ENCODE measurements at regions not wholly inside any gene's neighbourhood (a gene's known extent, or its start where the extent isn't known, plus 50 kb on each side); places are given as distances from the start of the nearest gene placed in this dataset.

- Histone ChIP-seq H3K27ac (no peak overlapping the region), H2AFZ (replicated peaks) (no peak overlapping the region), H3K4me3 (no peak overlapping the region), H3K36me3 (no peaks in the 10 kb centered on the region), H3K4me1 (no peaks in the 10 kb centered on the region), H3F3A (ENCODE audit: low read depth) (no peaks in the 10 kb centered on the region), H3K79me2 (ENCODE audit: low read depth) (no peaks in the 10 kb centered on the region), H3K27me3 (peaks cover 27% of the 10 kb centered on the region), H3K4me2 (no peak overlapping the region), H4K20me1 (ENCODE audit: low read depth) (no peaks in the 10 kb centered on the region), H3K9me3 (ENCODE audit: low read depth) (no peaks in the 10 kb centered on the region), H3K9ac (no peak overlapping the region)
- no peak for DNase-seq (ENCODE audit: low spot score)
- Mint-ChIP-seq H3K27me3 (ENCODE audit: insufficient read depth, low read depth) (peaks cover 17% of the 10 kb centered on the region), H3K27ac (peak overlapping the region; percentile 69), H3K9me3 (peaks cover 4% of the 10 kb centered on the region), H3K4me3 (no peak overlapping the region), H3K36me3 (no peaks in the 10 kb centered on the region), H3K4me1 (peaks cover 2% of the 10 kb centered on the region)
- no peak for TF ChIP-seq EZH2 (IDR thresholded peaks at IDR 0.05)
- TF ChIP-seq CTCF (IDR thresholded peaks at IDR 0.05): no peak
- no peak for TF ChIP-seq EZH2phosphoT487 (IDR thresholded peaks at IDR 0.05)
Observed at GRCh38 chr13:111541345-111541744, 220.9 kb downstream of the TEX29 start.

- DNase-seq (ENCODE audit: low spot score): no peak
- H3F3A ChIP-seq (ENCODE audit: low read depth): no peaks in the 10 kb centered on the region
- H3K9me3 Mint-ChIP-seq: peaks cover 5% of the 10 kb centered on the region
- no peaks in the 10 kb centered on the region for H3K9me3 ChIP-seq (ENCODE audit: low read depth)
- H3K27me3 ChIP-seq: peaks cover 21% of the 10 kb centered on the region
- peak overlapping the region; percentile 69 for H3K27ac Mint-ChIP-seq
- peaks cover 15% of the 10 kb centered on the region for H3K27me3 Mint-ChIP-seq (ENCODE audit: insufficient read depth, low read depth)
- no peak for TF ChIP-seq EZH2phosphoT487 (IDR thresholded peaks at IDR 0.05)
- TF ChIP-seq EZH2 (IDR thresholded peaks at IDR 0.05): no peak
- no peak for TF ChIP-seq CTCF (IDR thresholded peaks at IDR 0.05)
- H3K79me2 ChIP-seq (ENCODE audit: low read depth): no peaks in the 10 kb centered on the region
- H3K36me3 ChIP-seq: no peaks in the 10 kb centered on the region
- H3K4me1 Mint-ChIP-seq: no peaks in the 10 kb centered on the region
- H2AFZ ChIP-seq (replicated peaks): no peak overlapping the region
- H3K4me1 ChIP-seq: no peaks in the 10 kb centered on the region
- H4K20me1 ChIP-seq (ENCODE audit: low read depth): no peaks in the 10 kb centered on the region
- H3K36me3 Mint-ChIP-seq: no peaks in the 10 kb centered on the region
- H3K9ac ChIP-seq: no peak overlapping the region
- no peak overlapping the region for H3K27ac ChIP-seq
- H3K4me2 ChIP-seq: no peak overlapping the region
- H3K4me3 Mint-ChIP-seq: no peak overlapping the region
- no peak overlapping the region for H3K4me3 ChIP-seq
Observed at GRCh38 chr13:111541752-111542529, 221.5 kb downstream of the TEX29 start.

GRCh38 chr13:111542530-111543341 is 222.3 kb downstream of the TEX29 start:
- no peaks in the 10 kb centered on the region for H3K79me2 ChIP-seq (ENCODE audit: low read depth)
- no peaks in the 10 kb centered on the region for H3K36me3 ChIP-seq
- H3K4me3 Mint-ChIP-seq: no peak overlapping the region
- no peak overlapping the region for H3K4me2 ChIP-seq
- H3K4me1 Mint-ChIP-seq: no peaks in the 10 kb centered on the region
- peaks cover 13% of the 10 kb centered on the region for H3K27me3 ChIP-seq
- H3K9me3 Mint-ChIP-seq: peaks cover 6% of the 10 kb centered on the region
- H3K27me3 Mint-ChIP-seq (ENCODE audit: insufficient read depth, low read depth): peaks cover 10% of the 10 kb centered on the region
- no peak for DNase-seq (ENCODE audit: low spot score)
- TF ChIP-seq EZH2phosphoT487 (IDR thresholded peaks at IDR 0.05) (no peak), CTCF (IDR thresholded peaks at IDR 0.05) (no peak), EZH2 (IDR thresholded peaks at IDR 0.05) (no peak)
- no peak overlapping the region for H3K27ac ChIP-seq
- no peak overlapping the region for H3K4me3 ChIP-seq
- H3F3A ChIP-seq (ENCODE audit: low read depth): no peaks in the 10 kb centered on the region
- peak overlapping the region; percentile 54 for H3K27ac Mint-ChIP-seq
- H2AFZ ChIP-seq (replicated peaks): no peak overlapping the region
- no peaks in the 10 kb centered on the region for H3K4me1 ChIP-seq
- H3K9me3 ChIP-seq (ENCODE audit: low read depth): no peaks in the 10 kb centered on the region
- no peaks in the 10 kb centered on the region for H4K20me1 ChIP-seq (ENCODE audit: low read depth)
- no peak overlapping the region for H3K9ac ChIP-seq
- no peaks in the 10 kb centered on the region for H3K36me3 Mint-ChIP-seq
